HG02798 (cell line): ENCODE measurements at regions not wholly inside any gene's neighbourhood (a gene's known extent, or its start where the extent isn't known, plus 50 kb on each side); places are given as distances from the start of the nearest gene placed in this dataset.
"Not testable (repeated sequence)": the region's sequence is repeated elsewhere in the genome, so short reads cannot be mapped to it uniquely, and the experiment has no call there.

ENCODE experiments used
- ATAC-seq: cut with Tn5 transposase; IDR thresholded peaks from one replicate; pipeline ENCODE4 v1.9.1; 2021; ENCODE audit warnings: mild to moderate bottlenecking; ENCODE audit not compliant: unreplicated experiment, poor library complexity

GRCh38 chr11:122405547-122406341 is 249.8 kb upstream of the UBASH3B start:
- ATAC-seq, result no peak

GRCh38 chr11:122404571-122404970 is 251.0 kb upstream of the UBASH3B start:
- ATAC-seq, result no peak

- ATAC-seq, result not testable (repeated sequence)
Observed at GRCh38 chr11:122401581-122401980, 253.9 kb upstream of the UBASH3B start.

GRCh38 chr11:122399375-122399774 is 256.1 kb upstream of the UBASH3B start:
- ATAC-seq, result peak; percentile 34

GRCh38 chr11:122398851-122399250 is 256.7 kb upstream of the UBASH3B start:
- no peak for ATAC-seq

GRCh38 chr11:122398167-122398566 is 257.4 kb upstream of the UBASH3B start:
- ATAC-seq, result no peak

- no peak for ATAC-seq
Observed at GRCh38 chr11:122395282-122395681, 260.2 kb upstream of the UBASH3B start.

- no peak for ATAC-seq
Observed at GRCh38 chr11:122394313-122394712, 261.2 kb upstream of the UBASH3B start.

GRCh38 chr11:122393209-122393860 is 262.2 kb upstream of the UBASH3B start:
- ATAC-seq, result no peak

- no peak for ATAC-seq
Observed at GRCh38 chr11:122392508-122392907, 263.0 kb upstream of the UBASH3B start.

GRCh38 chr11:122391049-122391448 is 264.5 kb upstream of the UBASH3B start:
- no peak for ATAC-seq

- no peak for ATAC-seq
Observed at GRCh38 chr11:122383186-122383585, 267.2 kb upstream of the BLID start.

- no peak for ATAC-seq
Observed at GRCh38 chr11:122375687-122376399, 259.8 kb upstream of the BLID start.

- no peak for ATAC-seq
Observed at GRCh38 chr11:122368796-122369195, 252.8 kb upstream of the BLID start.

GRCh38 chr11:122367809-122368231 is 251.8 kb upstream of the BLID start:
- no peak for ATAC-seq

- ATAC-seq, result no peak
Observed at GRCh38 chr11:122365610-122366360, 249.8 kb upstream of the BLID start.

GRCh38 chr11:122363296-122363695 is 247.3 kb upstream of the BLID start:
- no peak for ATAC-seq

GRCh38 chr11:122362381-122362780 is 246.4 kb upstream of the BLID start:
- no peak for ATAC-seq

GRCh38 chr11:122360875-122361274 is 244.9 kb upstream of the BLID start:
- no peak for ATAC-seq

GRCh38 chr11:122359081-122359571 is 243.1 kb upstream of the BLID start:
- ATAC-seq, result no peak
